ENCODE measurements at regions not wholly inside any gene's neighbourhood (a gene's known extent, or its start where the extent isn't known, plus 50 kb on each side); places are given as distances from the start of the nearest gene placed in this dataset.

DNA sequence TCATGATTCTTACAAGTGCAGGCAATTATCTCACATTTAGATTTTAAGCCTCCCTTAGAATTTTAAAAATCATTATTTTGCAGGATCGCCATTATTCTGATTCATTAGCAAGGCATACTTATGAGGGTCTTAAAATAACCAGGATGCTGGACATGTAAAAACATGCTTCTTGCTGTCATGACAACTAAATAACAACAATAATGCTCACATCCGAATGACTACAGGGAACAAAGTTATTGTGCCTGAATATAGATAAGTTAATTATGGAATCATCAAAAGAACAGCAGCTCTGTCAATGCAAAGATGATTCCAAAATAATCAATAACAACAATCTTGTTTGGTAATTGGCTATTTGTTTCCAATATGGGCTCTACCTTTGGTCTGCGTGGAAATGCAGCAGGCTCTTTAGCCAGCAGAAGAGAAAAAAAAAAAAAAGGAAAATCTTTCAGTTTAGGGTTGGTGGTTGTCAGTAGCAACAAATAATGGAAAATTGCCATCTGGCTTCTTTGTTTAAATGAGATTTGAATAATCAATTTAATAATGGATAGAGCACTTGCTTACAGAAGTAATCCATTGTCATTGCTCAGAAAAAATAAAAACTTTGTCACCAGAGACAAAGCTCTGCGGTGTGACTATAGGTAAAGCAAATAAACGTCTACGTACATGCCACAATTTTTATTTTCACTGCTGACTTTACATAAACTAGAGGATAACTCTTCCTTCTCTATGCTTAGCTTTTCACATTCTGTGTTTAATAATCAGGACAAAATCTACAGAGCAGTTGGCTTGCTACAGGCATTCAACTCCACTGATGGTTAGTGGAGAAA is 468.9 kb upstream of the TSHZ3 start:
- TF ChIP-seq CTCF (IDR thresholded peaks at IDR 0.05) = no peak
- TF ChIP-seq POLR2A (IDR thresholded peaks at IDR 0.05) = no peak
- TF ChIP-seq POLR2AphosphoS5 (IDR thresholded peaks at IDR 0.05; ENCODE audit: insufficient read depth in 1 of 2, low read depth in 1 of 2) = no peak
